PC-3 (cell line): ENCODE measurements at regions not wholly inside any gene's neighbourhood (a gene's known extent, or its start where the extent isn't known, plus 50 kb on each side); places are given as distances from the start of the nearest gene placed in this dataset.

Source experiments
- EZH2 ChIP-seq: fragments of 300-600 bp; sonication (generic); IDR thresholded peaks from one replicate; pipeline ENCODE4 v1.6.1; 2017; ENCODE audit warnings: antibody characterized with exemption, mild to moderate bottlenecking, low read length; ENCODE audit not compliant: unreplicated experiment
- EZH2phosphoT487 ChIP-seq: fragments of 300-600 bp; sonication (generic); IDR thresholded peaks from 2 replicates; pipeline ENCODE4 v1.6.1; 2018; ENCODE audit warnings: mild to moderate bottlenecking, antibody characterized with exemption, low read length, borderline replicate concordance
- TF ChIP-seq, protein P1 (sequence below): fragments of 300-600 bp; sonication (generic); conservative IDR thresholded peaks from 2 replicates; pipeline ENCODE4 v1.5.1; 2017; ENCODE audit warnings: antibody characterized with exemption, low read depth, mild to moderate bottlenecking, low read length

DNA sequence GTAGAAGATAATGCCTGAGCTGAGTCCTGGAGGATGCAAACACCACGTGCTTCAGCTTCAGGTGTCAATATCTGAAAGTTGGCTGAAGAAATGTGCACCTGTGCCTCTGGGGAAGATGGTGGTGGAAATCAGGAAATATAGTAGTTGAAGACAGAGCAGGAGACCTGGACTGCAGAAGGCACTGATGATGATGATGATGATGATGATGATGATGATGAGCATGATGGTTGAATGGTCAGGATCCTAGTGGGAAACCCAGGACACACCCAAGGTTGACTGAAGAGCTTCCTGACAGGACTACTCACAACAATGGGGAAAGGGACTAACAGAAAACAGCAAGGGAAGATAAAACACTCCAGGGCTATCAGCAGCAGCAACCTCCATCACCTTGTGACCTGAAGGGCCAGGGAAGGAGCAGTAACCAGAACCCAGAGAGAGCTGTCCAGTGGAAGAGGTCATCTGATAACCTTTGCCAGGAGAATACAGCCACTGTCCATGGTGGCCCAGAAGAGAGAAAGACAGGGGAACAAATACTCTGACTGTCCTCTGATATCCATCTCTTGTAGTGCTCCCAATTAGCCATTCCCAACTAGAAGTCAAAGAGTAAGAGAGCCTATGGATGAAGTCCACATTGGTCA lies 170.3 kb downstream of the TSHZ3 start:
- TF ChIP-seq, protein P1, sequence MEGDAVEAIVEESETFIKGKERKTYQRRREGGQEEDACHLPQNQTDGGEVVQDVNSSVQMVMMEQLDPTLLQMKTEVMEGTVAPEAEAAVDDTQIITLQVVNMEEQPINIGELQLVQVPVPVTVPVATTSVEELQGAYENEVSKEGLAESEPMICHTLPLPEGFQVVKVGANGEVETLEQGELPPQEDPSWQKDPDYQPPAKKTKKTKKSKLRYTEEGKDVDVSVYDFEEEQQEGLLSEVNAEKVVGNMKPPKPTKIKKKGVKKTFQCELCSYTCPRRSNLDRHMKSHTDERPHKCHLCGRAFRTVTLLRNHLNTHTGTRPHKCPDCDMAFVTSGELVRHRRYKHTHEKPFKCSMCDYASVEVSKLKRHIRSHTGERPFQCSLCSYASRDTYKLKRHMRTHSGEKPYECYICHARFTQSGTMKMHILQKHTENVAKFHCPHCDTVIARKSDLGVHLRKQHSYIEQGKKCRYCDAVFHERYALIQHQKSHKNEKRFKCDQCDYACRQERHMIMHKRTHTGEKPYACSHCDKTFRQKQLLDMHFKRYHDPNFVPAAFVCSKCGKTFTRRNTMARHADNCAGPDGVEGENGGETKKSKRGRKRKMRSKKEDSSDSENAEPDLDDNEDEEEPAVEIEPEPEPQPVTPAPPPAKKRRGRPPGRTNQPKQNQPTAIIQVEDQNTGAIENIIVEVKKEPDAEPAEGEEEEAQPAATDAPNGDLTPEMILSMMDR, result no peak
- TF ChIP-seq EZH2, result no peak
- no peak for TF ChIP-seq EZH2phosphoT487
